NCI-H1417 (cell line): ENCODE measurements at regions not wholly inside any gene's neighbourhood (a gene's known extent, or its start where the extent isn't known, plus 50 kb on each side); places are given as distances from the start of the nearest gene placed in this dataset.

ENCODE experiments used
- DNase-seq, 3 experiments: peaks; one replicate each; lab custom pipeline; 2025; lab: John Stamatoyannopoulos, UW

- DNase-seq, result no peak
These were observed 1318.3 kb downstream of the AACS start for GRCh38 chr12:126383506-126383905.

GRCh38 chr12:126384026-126384564, 1318.9 kb downstream of the AACS start:
- no peak for DNase-seq

- DNase-seq, result no peak
These were observed 1320.5 kb downstream of the AACS start for GRCh38 chr12:126385785-126386184.

GRCh38 chr12:126389220-126389841, 1324.1 kb downstream of the AACS start:
- no peak for DNase-seq

GRCh38 chr12:126389961-126390360, 1324.7 kb downstream of the AACS start:
- no peak for DNase-seq

- no peak for DNase-seq
These were observed 1325.8 kb downstream of the AACS start for GRCh38 chr12:126390969-126391566.

- no peak for DNase-seq
These were observed 1331.3 kb downstream of the AACS start for GRCh38 chr12:126396536-126396935.

- DNase-seq, result no peak
These were observed 1331.9 kb downstream of the AACS start for GRCh38 chr12:126397071-126397581.

GRCh38 chr12:126397660-126398059, 1332.4 kb downstream of the AACS start:
- DNase-seq, result no peak

- no peak for DNase-seq
These were observed 1335.6 kb downstream of the AACS start for GRCh38 chr12:126400831-126401230.

- no peak for DNase-seq
These were observed 1339.2 kb downstream of the AACS start for GRCh38 chr12:126404293-126404881.

- no peak for DNase-seq
These were observed 1353.2 kb downstream of the AACS start for GRCh38 chr12:126418400-126418799.

GRCh38 chr12:126419131-126419530, 1353.9 kb downstream of the AACS start:
- no peak for DNase-seq

GRCh38 chr12:126424696-126425095, 1359.5 kb downstream of the AACS start:
- DNase-seq, result no peak

- DNase-seq, result no peak
These were observed 1360.0 kb downstream of the AACS start for GRCh38 chr12:126425264-126425663.

- no peak for DNase-seq
These were observed 1363.5 kb downstream of the AACS start for GRCh38 chr12:126428769-126429168.

GRCh38 chr12:126430921-126431320, 1365.7 kb downstream of the AACS start:
- DNase-seq, result no peak

- no peak for DNase-seq
These were observed 1366.5 kb downstream of the AACS start for GRCh38 chr12:126431767-126432166.

- no peak for DNase-seq
These were observed 1367.5 kb downstream of the AACS start for GRCh38 chr12:126432780-126433179.

GRCh38 chr12:126434412-126434985, 1369.3 kb downstream of the AACS start:
- no peak for DNase-seq

GRCh38 chr12:126436041-126436440, 1370.8 kb downstream of the AACS start:
- DNase-seq, result no peak

GRCh38 chr12:126437934-126438333, 1372.7 kb downstream of the AACS start:
- no peak for DNase-seq

- DNase-seq, result no peak
These were observed 1378.7 kb downstream of the AACS start for GRCh38 chr12:126443977-126444376.
